ENCODE measurements at regions not wholly inside any gene's neighbourhood (a gene's known extent, or its start where the extent isn't known, plus 50 kb on each side); places are given as distances from the start of the nearest gene placed in this dataset.

DNA sequence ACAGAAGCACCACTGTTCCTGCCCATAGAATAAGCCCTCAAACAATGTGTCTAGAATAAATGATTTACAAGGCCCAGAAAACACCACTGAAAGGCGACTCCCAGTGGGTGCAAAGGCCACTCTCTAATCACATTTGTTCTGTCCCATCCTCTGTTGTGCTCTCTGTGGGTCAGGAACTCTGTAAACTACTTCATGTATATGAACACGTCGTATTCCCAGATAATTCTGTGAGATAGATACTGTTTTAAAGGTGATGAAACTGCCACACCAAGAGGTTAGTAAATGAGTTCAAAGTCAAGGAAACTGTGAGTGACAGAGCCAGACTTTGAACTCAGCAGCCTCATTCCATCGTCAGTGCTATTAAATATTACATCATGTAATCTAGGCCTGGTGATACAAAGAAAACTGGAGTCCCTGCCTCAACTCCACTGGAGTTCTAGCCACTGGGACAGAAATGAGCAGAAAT, 269.7 kb upstream of the DCC start (continued):
- TF ChIP-seq, protein P1, sequence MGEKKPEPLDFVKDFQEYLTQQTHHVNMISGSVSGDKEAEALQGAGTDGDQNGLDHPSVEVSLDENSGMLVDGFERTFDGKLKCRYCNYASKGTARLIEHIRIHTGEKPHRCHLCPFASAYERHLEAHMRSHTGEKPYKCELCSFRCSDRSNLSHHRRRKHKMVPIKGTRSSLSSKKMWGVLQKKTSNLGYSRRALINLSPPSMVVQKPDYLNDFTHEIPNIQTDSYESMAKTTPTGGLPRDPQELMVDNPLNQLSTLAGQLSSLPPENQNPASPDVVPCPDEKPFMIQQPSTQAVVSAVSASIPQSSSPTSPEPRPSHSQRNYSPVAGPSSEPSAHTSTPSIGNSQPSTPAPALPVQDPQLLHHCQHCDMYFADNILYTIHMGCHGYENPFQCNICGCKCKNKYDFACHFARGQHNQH (CRISPR knock-in tag; IDR thresholded peaks at IDR 0.05), result peak; percentile 57; the same call in 1 of the 2 replicates
- TF ChIP-seq SKI (IDR thresholded peaks at IDR 0.05; ENCODE audit: partially characterized antibody), result peak; percentile 89
- 0 out of 2 replicates have a peak, but pooled peaks have one; percentile 24 for TF ChIP-seq ZMYM2 (CRISPR knock-in tag; IDR thresholded peaks at IDR 0.05)
- peak; percentile 64 for TF ChIP-seq SOX13 (IDR thresholded peaks at IDR 0.05)
- TF ChIP-seq SOX13 (CRISPR knock-in tag; conservative IDR thresholded peaks at IDR 0.05 in 1 of 2, IDR thresholded peaks at IDR 0.05 in 1 of 2), result peak in 1 of 2 experiments; percentile 97; a peak in 2 of 4 replicates
- TF ChIP-seq ZNF746 (CRISPR knock-in tag; IDR thresholded peaks at IDR 0.05), result no peak
- TF ChIP-seq, protein P2, sequence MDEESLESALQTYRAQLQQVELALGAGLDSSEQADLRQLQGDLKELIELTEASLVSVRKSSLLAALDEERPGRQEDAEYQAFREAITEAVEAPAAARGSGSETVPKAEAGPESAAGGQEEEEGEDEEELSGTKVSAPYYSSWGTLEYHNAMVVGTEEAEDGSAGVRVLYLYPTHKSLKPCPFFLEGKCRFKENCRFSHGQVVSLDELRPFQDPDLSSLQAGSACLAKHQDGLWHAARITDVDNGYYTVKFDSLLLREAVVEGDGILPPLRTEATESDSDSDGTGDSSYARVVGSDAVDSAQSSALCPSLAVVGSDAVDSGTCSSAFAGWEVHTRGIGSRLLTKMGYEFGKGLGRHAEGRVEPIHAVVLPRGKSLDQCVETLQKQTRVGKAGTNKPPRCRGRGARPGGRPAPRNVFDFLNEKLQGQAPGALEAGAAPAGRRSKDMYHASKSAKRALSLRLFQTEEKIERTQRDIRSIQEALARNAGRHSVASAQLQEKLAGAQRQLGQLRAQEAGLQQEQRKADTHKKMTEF (CRISPR knock-in tag; IDR thresholded peaks at IDR 0.05), result peak; percentile 87
- peak; percentile 92 for TF ChIP-seq TBX3 (IDR thresholded peaks at IDR 0.05; ENCODE audit: borderline replicate concordance)
- 0 out of 2 replicates have a peak, but pooled peaks have one; percentile 36 for TF ChIP-seq ETV6 (CRISPR knock-in tag; conservative IDR thresholded peaks at IDR 0.05)
- 0 out of 2 replicates have a peak, but pooled peaks have one; percentile 55 for TF ChIP-seq HBP1 (CRISPR knock-in tag; IDR thresholded peaks at IDR 0.05; ENCODE audit: low read depth)
- TF ChIP-seq FOSL2 (CRISPR knock-in tag; IDR thresholded peaks at IDR 0.05), result peak; percentile 68
- TF ChIP-seq FOXK2 (IDR thresholded peaks at IDR 0.05), result 0 out of 2 replicates have a peak, but pooled peaks have one; percentile 27
- TF ChIP-seq FOXJ3 (CRISPR knock-in tag; IDR thresholded peaks at IDR 0.05; ENCODE audit: borderline replicate concordance), result peak; percentile 94; the same call in 1 of the 2 replicates
- TF ChIP-seq NFIB (CRISPR knock-in tag; IDR thresholded peaks at IDR 0.05; ENCODE audit: borderline replicate concordance), result no peak
- TF ChIP-seq ZNF609 (CRISPR knock-in tag; IDR thresholded peaks at IDR 0.05; ENCODE audit: borderline replicate concordance), result peak; percentile 89
- TF ChIP-seq, protein P3, sequence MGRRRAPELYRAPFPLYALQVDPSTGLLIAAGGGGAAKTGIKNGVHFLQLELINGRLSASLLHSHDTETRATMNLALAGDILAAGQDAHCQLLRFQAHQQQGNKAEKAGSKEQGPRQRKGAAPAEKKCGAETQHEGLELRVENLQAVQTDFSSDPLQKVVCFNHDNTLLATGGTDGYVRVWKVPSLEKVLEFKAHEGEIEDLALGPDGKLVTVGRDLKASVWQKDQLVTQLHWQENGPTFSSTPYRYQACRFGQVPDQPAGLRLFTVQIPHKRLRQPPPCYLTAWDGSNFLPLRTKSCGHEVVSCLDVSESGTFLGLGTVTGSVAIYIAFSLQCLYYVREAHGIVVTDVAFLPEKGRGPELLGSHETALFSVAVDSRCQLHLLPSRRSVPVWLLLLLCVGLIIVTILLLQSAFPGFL (CRISPR knock-in tag; IDR thresholded peaks at IDR 0.05), result no peak
- TF ChIP-seq, protein P4, sequence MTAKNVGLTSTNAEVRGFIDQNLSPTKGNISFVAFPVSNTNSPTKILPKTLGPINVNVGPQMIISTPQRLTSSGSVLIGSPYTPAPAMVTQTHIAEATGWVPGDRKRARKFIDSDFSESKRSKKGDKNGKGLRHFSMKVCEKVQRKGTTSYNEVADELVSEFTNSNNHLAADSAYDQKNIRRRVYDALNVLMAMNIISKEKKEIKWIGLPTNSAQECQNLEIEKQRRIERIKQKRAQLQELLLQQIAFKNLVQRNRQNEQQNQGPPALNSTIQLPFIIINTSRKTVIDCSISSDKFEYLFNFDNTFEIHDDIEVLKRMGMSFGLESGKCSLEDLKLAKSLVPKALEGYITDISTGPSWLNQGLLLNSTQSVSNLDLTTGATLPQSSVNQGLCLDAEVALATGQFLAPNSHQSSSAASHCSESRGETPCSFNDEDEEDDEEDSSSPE (CRISPR knock-in tag; IDR thresholded peaks at IDR 0.05), result peak; percentile 22; the same call in 1 of the 2 replicates

Data from HepG2 (cell line).